Neural progenitor cell (in vitro differentiated cells): ENCODE measurements at regions not wholly inside any gene's neighbourhood (a gene's known extent, or its start where the extent isn't known, plus 50 kb on each side); places are given as distances from the start of the nearest gene placed in this dataset.

ENCODE experiments used
- DNase-seq: peaks from one replicate; pipeline ENCODE4 v3.0.0-alpha.2; 2016; ENCODE audit warnings: low spot score
- H2AFZ ChIP-seq: fragments of 200-600 bp; sonication (generic); replicated peaks from 2 replicates; pipeline ENCODE4 v1.6.1; 2016; ENCODE audit warnings: antibody characterized with exemption
- H3F3A ChIP-seq: fragments of 200-600 bp; sonication (generic); 2 replicates; pipeline ENCODE4 v1.6.1; 2016; ENCODE audit warnings: antibody characterized with exemption, low read depth
- H3K27ac ChIP-seq: fragments of 200-600 bp; sonication (generic); 2 replicates; pipeline ENCODE4 v1.5.1; 2016; ENCODE audit warnings: mild to moderate bottlenecking
- H3K27me3 ChIP-seq: fragments of 200-600 bp; sonication (generic); 2 replicates; pipeline ENCODE4 v1.6.1; 2016; ENCODE audit warnings: mild to moderate bottlenecking, moderate library complexity
- H3K36me3 ChIP-seq: fragments of 200-600 bp; sonication (generic); 2 replicates; pipeline ENCODE4 v1.5.1; 2016
- H3K4me1 ChIP-seq: fragments of 200-600 bp; sonication (generic); 2 replicates; pipeline ENCODE4 v1.6.1; 2016; ENCODE audit warnings: mixed run types
- H3K4me2 ChIP-seq: fragments of 200-600 bp; sonication (generic); 2 replicates; pipeline ENCODE4 v1.6.1; 2016
- H3K4me3 ChIP-seq: fragments of 200-600 bp; sonication (generic); 2 replicates; pipeline ENCODE4 v1.5.1; 2016
- H3K79me2 ChIP-seq: fragments of 200-600 bp; sonication (generic); 2 replicates; pipeline ENCODE4 v1.6.1; 2016; ENCODE audit warnings: low read depth
- H3K9ac ChIP-seq: fragments of 200-600 bp; sonication (generic); 2 replicates; pipeline ENCODE4 v1.6.1; 2016
- H3K9me3 ChIP-seq: fragments of 200-600 bp; sonication (generic); 2 replicates; pipeline ENCODE4 v1.5.1; 2016; ENCODE audit warnings: low read depth
- H4K20me1 ChIP-seq: fragments of 200-600 bp; sonication (generic); 2 replicates; pipeline ENCODE4 v1.6.1; 2016; ENCODE audit warnings: low read depth
- H3K27ac Mint-ChIP-seq: 3 replicates; pipeline ENCODE4 v1.8.0; 2021; ENCODE audit warnings: mixed read lengths
- H3K27me3 Mint-ChIP-seq: 2 replicates; pipeline ENCODE4 v1.8.0; 2022; ENCODE audit warnings: low read depth, mild to moderate bottlenecking, inconsistent platforms, moderate library complexity, mixed read lengths; ENCODE audit not compliant: insufficient read depth
- H3K36me3 Mint-ChIP-seq: 3 replicates; pipeline ENCODE4 v1.8.0; 2021; ENCODE audit warnings: mixed read lengths
- H3K4me1 Mint-ChIP-seq: 3 replicates; pipeline ENCODE4 v1.8.0; 2021; ENCODE audit warnings: mixed read lengths
- H3K4me3 Mint-ChIP-seq: 3 replicates; pipeline ENCODE4 v1.8.0; 2021; ENCODE audit warnings: mild to moderate bottlenecking, moderate library complexity, mixed read lengths
- H3K9me3 Mint-ChIP-seq: 3 replicates; pipeline ENCODE4 v1.8.0; 2020; ENCODE audit warnings: mixed read lengths
- CTCF ChIP-seq: fragments of 200-600 bp; sonication (generic); IDR thresholded peaks from 2 replicates; pipeline ENCODE4 v1.5.1; 2017; ENCODE audit warnings: antibody characterized with exemption, mild to moderate bottlenecking
- EZH2 ChIP-seq: fragments of 200-600 bp; sonication (generic); IDR thresholded peaks from 2 replicates; pipeline ENCODE4 v1.6.1; 2017; ENCODE audit warnings: antibody characterized with exemption, mild to moderate bottlenecking, moderate library complexity
- EZH2phosphoT487 ChIP-seq: fragments of 200-600 bp; sonication (generic); IDR thresholded peaks from 2 replicates; pipeline ENCODE4 v1.6.1; 2017; ENCODE audit warnings: antibody characterized with exemption

GRCh38 chr20:30921286-30922071 is 336.0 kb upstream of the DEFB115 start:
- H3K9ac ChIP-seq: no peak overlapping the region

DNA sequence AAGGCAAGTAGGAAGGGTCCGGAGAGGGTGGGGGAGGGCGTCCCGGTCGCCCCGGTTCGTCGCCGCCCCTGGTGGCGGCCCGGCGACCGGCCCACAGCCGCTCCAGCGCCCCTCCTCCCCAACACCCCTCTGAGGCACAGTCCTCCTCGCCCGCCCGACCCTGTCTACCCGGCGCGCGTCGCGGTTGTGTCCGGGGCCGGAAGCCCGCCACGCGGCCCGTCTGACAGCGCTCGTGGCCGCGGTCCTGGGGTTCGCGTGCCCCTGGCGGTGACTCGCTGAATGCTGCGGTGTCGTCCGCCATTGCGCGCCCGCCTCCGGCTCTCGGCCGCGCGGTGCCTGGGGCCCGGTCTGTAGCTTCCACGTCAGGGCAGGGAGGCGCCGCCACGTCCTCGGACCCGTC is 335.3 kb upstream of the DEFB115 start:
- TF ChIP-seq EZH2 (no peak), CTCF (no peak), EZH2phosphoT487 (no peak)
- peaks cover 43% of the 10 kb centered on the region for H3K9me3 Mint-ChIP-seq
- no peaks in the 10 kb centered on the region for H3K36me3 Mint-ChIP-seq
- no peak for DNase-seq
- no peaks in the 10 kb centered on the region for H3K4me1 Mint-ChIP-seq
- H3K4me1 ChIP-seq: no peaks in the 10 kb centered on the region
- H3K9ac ChIP-seq: no peak overlapping the region
- H3K27ac Mint-ChIP-seq: no peak overlapping the region
- no peaks in the 10 kb centered on the region for H3K27me3 ChIP-seq
- H3K36me3 ChIP-seq: no peaks in the 10 kb centered on the region
- H3F3A ChIP-seq: no peaks in the 10 kb centered on the region
- peaks cover 10% of the 10 kb centered on the region for H3K9me3 ChIP-seq
- no peak overlapping the region for H3K4me2 ChIP-seq
- no peak overlapping the region for H2AFZ ChIP-seq
- H3K27ac ChIP-seq: no peak overlapping the region
- no peaks in the 10 kb centered on the region for H3K79me2 ChIP-seq
- no peaks in the 10 kb centered on the region for H3K27me3 Mint-ChIP-seq
- no peak overlapping the region for H3K4me3 Mint-ChIP-seq
- no peaks in the 10 kb centered on the region for H4K20me1 ChIP-seq
- no peak overlapping the region for H3K4me3 ChIP-seq

More at GRCh38 chr20:30921286-30922071, 336.0 kb upstream of the DEFB115 start:
- Histone ChIP-seq H3K4me3 (no peak overlapping the region), H3K27me3 (no peaks in the 10 kb centered on the region), H3K4me2 (no peak overlapping the region), H3K9me3 (peaks cover 4% of the 10 kb centered on the region), H2AFZ (no peak overlapping the region), H3K36me3 (no peaks in the 10 kb centered on the region), H3K4me1 (no peaks in the 10 kb centered on the region), H3K27ac (no peak overlapping the region), H4K20me1 (no peaks in the 10 kb centered on the region), H3K79me2 (no peaks in the 10 kb centered on the region), H3F3A (no peaks in the 10 kb centered on the region)
- no peak overlapping the region for H3K27ac Mint-ChIP-seq
- H3K9me3 Mint-ChIP-seq: peaks cover 39% of the 10 kb centered on the region
- H3K4me1 Mint-ChIP-seq: no peaks in the 10 kb centered on the region
- DNase-seq: no peak
- no peak for TF ChIP-seq CTCF
- TF ChIP-seq EZH2phosphoT487: no peak
- TF ChIP-seq EZH2: no peak
- no peaks in the 10 kb centered on the region for H3K27me3 Mint-ChIP-seq
- H3K4me3 Mint-ChIP-seq: no peak overlapping the region
- no peaks in the 10 kb centered on the region for H3K36me3 Mint-ChIP-seq

DNA sequence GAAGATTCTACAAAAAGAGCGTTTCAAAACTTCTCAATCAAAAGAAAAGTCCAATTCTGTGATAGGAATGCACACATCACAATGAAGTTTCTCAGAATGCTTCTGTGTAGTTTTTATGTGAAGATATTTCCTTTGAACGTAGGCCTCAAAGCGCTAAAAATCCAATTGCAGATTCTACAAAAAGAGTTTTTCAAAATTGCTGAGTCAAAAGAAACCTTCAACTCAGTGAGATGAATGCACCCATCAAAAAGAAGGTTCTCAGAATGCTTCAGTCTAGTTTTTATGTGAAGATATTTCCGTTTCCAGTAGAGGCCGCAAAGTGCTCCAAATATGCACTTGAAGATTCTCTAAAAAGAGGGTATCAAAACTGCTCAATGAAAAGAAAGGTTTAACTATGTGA is 319.7 kb upstream of the DEFB115 start:
- Histone ChIP-seq H3K9me3 (peaks cover 45% of the 10 kb centered on the region), H3K4me1 (no peaks in the 10 kb centered on the region), H3K27ac (no peak overlapping the region), H3F3A (no peaks in the 10 kb centered on the region), H3K27me3 (no peaks in the 10 kb centered on the region), H3K36me3 (no peaks in the 10 kb centered on the region), H4K20me1 (no peaks in the 10 kb centered on the region), H2AFZ (no peak overlapping the region), H3K4me2 (no peak overlapping the region), H3K79me2 (no peaks in the 10 kb centered on the region), H3K4me3 (no peak overlapping the region), H3K9ac (no peak overlapping the region)
- Mint-ChIP-seq H3K27ac (no peak overlapping the region), H3K4me3 (no peak overlapping the region), H3K36me3 (no peaks in the 10 kb centered on the region), H3K4me1 (no peaks in the 10 kb centered on the region), H3K9me3 (peaks cover 31% of the 10 kb centered on the region), H3K27me3 (no peaks in the 10 kb centered on the region)
- DNase-seq: no peak
- TF ChIP-seq CTCF: no peak
- TF ChIP-seq EZH2phosphoT487: no peak
- TF ChIP-seq EZH2: no peak
